ENCODE measurements at regions not wholly inside any gene's neighbourhood (a gene's known extent, or its start where the extent isn't known, plus 50 kb on each side); places are given as distances from the start of the nearest gene placed in this dataset.

DNA sequence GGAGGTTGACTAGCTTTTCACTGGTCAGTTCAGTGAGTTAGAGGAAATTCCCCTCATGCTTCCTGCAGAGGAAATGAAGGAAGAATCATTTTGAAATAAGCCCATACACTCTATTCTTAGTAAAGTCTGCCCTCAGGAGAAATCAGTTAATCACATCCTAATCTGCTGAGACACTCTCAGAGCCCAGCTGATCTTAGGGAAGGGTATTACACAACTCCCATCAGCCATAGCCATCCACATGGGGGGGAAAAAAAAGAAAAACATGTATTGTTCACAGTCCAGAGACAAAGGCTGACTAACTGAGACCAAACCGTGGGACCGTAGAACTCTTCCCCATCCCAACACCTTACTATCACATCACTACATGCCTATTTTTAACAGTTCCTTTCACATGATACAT, 722.3 kb downstream of the CDH8 start:
- DNase-seq: no peak

DNA sequence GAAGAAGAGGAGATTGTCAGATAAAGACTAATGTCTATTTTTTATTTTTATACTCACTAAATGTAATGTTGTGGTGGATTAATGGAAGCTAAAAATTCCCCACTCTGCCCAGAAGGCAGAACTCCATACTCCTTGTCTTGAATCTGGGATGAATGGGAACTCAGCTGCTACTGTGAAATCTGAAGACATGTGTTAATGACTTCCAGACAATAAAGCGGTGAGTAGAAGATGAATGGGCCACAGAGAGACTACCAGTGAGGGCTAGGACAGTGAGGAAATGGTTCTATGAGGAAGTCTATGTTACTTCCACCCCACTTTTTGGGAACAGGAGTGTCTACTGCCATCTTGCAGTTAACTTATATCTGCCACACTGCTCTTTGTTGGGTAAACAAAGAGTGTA, 726.9 kb downstream of the CDH8 start:
- no peak for DNase-seq

DNA sequence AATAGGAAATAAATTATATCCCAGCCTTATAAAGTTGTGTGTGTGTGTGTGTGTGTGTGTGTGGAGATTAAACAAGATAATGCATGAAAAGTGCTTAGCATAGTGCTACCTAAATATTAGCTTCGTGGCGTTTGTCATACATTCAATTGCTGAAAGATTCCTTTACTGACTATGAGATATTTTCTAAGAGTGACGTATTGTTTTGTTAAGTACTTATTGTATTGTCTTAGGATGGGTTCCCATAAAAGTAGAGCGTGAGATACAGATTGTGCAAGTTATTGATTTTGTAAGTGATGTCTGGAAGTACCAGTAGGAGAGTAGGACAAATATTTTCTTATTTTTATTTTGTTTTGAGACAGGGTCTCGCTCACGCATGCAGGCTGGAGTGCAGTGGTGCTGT, 730.0 kb downstream of the CDH8 start:
- DNase-seq: no peak

DNA sequence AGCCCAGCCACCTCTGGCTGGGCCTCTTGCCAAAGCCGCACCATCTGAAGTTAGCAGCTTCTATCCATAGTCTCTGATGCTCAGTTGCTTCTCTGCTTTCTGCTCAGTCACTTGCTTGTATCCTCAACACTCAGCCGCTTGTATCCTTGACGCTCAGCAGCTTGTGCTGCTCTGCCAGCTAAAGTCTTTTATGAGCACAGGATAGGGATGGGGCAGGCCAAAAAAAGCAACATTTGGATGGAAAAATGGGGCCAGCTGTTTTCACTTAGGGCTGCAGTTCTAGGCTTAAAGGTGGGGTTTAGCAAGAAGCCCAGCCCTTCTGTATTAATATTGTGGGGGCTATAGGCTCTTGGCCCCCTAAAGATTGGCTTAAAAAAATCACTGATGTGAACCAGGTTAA, 739.4 kb downstream of the CDH8 start:
- DNase-seq: no peak

DNA sequence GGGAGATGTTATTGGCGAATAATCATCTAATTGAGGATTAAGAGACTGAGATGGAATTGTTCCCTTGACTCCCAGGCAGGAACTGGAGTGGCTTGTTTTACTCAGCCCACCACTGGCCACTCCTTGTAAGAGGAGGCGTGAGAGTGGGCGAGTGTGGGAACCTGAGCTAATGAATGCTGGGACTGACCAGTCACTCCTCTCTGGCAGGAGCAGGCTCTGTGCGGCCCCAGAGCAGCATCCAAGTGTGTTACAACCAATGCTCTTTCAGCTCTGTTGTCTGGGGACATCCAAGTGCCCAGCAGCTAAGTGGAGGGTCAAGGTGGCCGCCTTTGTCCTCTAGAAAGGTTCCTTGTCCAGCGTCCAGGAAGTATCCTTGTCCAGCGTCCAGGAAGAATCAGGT, 739.9 kb downstream of the CDH8 start:
- DNase-seq: no peak

DNA sequence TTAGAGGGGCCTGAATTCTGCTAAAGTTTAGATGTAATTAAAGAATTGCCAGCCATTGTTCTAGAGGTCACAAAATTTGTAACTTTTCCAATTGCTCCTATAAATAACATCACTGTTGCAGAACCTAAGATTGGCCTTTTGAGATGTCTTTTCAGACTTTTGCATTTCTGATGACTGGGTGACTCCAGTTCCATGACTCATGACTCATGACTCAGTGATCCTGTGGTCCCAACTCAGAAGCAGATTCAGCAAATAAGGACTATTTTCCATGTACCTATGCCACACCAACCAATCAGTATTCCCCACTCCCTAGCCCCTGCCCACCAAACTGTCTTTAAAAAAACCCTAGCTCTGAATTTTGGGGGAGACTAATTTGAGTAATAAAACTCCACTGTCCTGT, 740.9 kb downstream of the CDH8 start:
- DNase-seq: no peak

DNA sequence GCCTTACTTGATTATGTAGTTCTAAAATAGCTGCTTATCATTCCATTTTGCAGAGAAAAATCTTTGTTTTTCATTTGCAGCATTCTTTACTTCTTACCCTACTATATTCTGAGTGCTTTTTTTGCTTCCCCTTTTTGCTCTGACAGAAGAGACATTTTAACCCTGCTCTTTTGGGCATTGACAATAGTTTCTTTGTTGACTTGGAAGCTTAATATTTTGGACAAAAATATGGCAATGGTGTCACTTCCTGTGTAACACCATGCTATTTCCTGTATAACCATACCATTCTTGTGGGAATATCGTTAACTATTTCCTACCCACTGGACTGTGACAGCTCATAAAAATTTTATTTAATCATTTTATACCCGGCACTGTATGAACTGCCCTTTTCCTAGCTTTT, 747.1 kb downstream of the CDH8 start:
- DNase-seq: no peak

DNA sequence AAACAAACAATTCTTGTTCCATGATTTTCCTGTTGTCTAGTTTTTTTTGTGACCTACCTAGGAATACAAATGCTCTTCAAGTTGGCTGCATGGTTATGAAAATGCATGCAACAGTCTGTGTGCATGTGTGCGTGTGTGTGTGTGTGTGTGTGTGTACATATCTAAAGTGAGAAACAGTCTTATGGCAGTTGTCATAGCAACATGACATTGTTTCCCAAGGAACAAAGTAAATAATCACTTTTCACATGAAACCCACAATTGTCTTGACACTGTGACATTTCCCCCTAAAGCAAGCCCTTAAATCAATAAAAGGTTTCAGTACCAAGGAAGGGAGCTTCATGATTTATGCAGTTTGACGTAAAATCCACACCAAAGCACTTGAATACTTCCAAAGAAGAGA, 758.4 kb downstream of the CDH8 start:
- DNase-seq: no peak

DNA sequence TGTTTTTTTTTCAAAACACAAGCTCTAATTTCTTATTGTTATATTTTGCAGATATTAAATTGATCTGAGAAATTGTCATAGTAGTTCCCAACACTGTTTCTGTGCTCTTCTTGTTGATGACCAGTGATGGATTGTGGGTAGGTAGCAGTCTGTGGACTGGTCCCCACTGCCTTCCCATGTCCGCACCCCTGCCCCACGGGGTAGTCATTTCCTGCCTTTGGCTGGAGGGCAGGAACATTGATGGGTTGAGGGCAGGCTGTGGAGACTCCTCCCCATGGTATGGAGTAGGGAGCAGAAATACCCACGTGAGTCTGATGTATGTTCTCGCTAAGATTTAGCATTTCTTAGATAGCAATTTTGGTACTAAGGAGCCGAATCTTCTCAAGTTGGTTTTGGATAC, 762.0 kb downstream of the CDH8 start:
- no peak for DNase-seq

DNA sequence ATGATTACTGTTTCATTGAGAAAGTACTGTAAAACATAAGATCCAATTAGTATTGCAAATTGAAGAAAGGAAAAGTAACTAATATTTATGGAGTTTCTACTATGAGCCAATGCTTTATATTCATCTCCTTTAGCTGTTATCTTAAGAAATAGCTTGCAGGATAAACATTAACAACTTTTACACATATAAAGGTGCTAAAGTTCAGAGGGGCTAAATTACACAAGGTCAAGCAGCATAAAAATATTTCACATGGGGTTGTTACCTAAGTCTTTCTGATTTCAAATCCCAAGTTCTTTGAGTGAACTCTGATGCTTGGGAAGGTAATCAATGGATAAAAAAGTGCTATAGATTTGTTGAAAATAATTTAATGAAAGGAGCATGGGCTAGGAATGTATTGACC, 765.5 kb downstream of the CDH8 start:
- no peak for DNase-seq

DNA sequence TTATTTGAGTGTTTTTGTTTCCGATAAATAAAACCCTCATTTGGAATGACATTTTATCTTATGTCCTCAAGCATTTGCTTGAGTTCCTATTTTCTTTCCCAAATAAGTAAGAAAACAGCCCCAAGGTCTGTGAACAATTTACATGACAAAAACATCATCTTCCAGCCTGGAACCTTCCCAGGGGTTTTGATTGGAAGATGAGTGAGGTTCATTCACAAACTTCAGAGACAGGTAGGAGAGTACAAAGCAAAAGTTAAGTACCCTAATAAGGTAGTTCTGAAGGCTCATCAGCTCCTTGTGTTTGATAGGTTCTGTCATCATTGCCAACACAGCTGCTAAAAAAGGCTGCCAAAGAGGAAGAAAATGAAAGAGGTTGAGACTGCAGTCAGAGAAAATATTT, 772.8 kb downstream of the CDH8 start:
- DNase-seq: no peak

DNA sequence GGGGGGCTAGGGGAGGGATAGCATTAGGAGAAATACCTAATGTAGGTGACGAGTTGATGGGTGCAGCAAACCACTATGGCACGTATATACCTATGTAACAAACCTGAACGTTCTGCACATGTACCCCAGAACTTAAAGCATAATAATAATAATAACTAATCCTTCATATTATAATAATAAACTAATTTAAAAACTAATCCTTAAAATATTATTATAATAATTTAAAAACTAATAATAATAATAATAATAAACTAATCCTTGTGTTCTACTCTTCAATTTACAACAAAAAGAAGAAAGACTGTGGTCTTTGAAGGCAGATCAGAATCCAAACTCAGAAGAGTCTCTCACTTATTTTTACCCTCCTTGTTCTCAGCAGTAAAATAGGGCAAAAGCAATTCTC, 774.9 kb downstream of the CDH8 start:
- DNase-seq: no peak

DNA sequence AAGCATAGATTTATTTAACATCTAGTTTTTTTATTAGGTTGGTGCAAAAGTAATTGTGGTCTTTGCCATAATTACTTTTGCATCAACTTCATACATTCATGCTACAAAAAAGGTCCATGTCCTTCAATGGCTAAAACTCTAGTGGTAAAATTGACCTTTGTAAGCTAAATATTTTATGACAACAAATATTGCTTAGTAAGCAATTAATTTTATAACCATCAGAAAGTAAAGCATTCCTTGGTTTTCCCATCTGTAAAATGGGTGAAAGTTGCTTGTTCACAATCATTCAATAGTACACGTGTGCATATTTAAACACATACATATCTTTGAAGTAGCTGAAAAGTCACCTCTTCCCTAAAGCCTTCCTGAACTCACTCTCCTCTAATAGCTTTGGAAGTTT, 789.6 kb downstream of the CDH8 start:
- no peak for DNase-seq

DNA sequence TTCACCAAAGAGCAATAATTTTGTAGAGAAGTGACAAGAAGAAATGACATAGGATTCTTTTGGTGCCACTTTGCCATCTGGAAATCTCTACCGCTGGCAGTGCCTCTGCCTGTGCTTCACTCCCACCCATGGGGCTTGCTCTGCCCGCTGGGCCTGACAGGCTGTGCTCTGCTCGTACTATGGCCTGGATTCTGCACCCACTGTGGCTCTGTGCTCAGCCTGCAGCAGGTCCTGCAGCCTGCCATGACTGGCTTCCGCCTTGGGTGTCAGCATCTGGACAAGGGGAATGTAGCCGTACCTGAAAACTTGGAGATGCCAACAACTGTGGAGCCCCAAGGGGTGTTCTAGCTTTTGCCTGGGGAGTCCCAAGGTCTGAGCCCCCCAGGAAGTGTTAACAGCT, 792.3 kb downstream of the CDH8 start:
- DNase-seq: no peak

DNA sequence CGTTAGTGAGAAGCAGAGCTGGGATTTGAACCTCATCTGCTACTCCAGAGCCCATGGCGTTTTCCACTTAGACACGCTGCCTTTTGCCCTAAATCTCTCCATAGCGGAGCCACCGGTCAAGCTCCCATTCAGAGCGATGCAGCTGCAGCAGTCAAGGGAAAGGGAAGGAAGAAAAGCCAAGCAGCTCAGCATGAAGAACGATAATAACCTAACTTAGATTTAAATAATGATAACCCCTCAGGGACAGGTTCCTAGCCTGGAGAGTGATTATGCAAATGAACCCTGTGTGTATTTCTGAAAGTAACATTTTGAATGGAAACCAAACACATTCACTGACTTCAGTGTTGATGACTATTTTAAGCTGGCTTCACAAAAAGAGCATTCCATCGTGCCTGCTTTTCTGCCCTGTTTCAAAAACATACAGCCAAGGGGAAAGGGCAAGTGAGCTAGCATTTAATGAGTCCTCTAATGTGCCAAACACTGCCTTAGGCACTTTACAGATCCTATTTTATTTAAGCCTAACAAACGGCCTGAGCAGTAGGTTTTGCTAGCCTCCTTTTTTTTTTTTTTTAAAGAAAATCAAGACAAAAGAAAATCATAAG, 798.3 kb downstream of the CDH8 start:
- no peak for DNase-seq

DNA sequence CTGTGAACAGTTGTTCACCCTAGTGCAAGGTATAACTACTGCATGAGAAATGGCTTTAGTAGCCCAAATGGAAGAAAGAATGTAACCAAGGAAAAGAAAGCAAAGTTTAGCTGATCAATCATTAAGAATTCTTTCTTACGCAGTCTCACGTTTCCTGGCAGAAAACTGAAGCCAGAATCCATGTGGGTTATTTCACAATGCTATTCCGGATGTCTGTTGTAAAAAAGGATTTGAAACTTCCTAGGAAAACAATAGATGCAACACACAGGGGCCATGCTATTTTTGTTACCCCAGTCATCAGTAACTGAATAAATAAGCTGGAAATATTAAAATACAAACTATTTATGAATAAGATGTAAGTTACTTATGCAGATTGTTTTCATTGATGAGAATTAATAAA, 802.5 kb downstream of the CDH8 start:
- DNase-seq: no peak

DNA sequence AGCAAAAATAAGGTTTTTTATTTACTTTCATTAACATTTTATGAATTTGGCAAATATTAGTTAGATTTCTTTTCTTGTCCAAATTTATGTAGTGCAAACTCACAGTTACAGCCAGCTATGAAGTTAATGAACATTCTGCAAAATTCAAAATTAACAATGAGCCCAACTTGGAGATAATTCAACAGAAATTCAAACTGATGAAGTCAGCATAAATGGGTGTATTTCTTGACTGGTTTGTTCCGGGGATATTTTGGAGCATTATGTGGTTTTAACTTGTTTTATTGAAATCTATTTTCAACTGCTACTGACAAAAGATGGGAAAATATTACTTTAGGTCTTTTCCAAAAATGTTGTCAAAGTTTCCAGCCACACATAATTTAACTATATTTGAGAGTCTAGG, 807.9 kb downstream of the CDH8 start:
- DNase-seq: no peak

DNA sequence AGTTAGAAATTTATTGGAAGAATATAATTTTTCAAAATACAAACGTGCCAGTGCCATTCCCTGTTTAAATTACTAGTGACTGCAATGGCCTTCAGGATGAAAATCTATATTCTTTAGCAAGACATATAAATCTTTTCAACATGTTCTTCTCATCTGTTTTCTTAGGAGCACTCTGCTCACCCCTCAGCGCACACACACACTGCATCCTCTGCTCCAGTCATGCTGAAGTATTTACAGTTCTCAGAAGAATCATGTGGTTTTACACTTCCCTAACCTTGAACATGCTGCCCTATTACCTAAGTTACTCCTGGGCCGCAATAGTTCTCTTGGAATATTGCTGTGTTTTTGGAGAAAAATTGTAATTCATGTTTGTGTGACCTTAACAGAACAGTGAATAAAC, 820.6 kb downstream of the CDH8 start:
- no peak for DNase-seq

DNA sequence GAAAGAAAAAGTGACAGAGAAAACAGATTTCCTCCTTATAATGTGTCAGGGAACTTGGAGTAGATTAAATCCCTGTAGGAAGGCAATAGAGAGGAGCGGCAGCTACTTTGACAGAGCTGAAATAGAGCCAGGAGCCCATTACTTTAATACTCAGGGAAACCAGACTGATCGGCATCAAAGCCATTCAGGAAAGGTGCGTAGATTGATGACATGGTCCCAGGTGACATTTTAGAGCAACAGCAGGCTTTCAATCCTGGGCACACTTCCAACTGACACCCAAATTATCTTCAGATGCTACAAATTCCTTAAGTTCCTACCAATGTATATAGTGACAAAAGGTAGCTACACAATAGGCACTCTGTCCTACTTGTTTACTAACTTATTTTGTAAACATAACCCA, 821.5 kb downstream of the CDH8 start:
- no peak for DNase-seq

DNA sequence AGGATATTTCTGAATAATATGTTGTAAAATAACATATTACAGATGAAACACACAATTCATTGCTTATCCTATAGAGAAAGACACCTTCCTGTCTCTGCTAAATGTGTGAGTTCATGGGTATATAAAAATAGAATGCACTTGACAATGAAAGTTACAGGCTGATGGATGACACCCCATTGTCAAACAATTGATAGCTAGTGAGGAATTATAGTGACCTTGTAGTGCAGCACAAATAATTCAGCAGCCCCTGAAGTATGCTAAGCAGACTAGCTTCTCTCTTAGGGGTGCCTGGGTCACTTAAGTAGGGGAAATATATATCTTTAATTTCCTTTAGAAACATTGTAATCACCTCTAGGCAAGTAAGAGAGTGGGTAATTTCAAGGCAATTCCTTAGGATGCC, 826.2 kb downstream of the CDH8 start:
- DNase-seq: no peak

DNA sequence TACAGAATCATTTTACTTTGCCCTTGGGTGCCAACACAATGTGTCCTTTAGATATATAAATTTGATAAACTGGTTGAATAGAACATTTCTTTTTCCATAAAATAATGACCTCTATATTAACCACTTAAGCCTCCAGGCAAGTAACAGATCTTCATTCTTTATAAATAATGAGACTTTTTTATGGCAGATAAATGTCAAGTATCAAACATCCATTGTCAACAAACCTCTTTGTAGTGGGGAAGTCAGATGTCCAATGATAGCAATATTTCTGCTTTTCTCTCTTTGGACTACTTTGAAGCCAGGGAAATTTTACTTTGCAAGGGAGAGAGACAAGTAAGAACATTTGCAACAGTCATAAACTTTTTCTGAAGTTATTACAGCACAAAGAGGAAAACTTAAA, 841.2 kb downstream of the CDH8 start:
- DNase-seq: no peak

DNA sequence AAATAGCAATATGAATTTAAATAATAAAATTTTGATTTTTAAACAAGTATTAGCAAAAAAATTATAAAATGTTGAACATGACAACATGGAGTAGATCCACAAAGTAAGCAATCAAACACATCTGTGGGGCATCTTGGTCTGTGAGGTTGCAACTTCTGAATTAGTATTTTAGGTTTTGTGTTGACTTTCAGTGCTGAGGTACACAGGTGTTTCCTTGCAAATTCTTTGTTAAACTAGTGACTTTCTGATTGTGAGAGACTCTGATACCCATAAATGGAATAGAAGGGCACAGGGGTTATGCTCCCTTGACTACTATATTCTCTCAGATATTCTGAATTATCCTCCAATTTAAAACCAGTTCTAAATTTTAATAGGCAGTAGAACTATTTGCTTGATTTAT, 841.7 kb downstream of the CDH8 start:
- DNase-seq: no peak

DNA sequence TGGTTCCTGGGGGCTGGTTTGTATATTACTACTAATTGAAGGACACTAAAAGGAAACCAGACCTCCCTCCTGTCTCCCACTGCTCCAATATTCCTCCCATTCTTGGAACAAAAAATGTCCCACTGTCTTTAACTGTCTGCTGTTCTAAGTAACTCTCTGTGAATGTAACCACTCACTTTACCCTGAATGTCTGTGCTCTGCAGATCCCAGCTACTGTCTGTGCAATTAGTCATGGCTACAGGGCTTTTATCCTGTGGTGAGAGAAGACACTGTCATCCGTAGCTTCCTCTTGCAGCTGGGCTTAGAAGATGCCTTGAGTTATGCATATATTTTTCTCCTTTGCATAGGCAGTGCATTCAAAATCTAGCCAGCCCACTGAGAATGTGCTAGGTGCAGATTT, 853.8 kb downstream of the CDH8 start:
- no peak for DNase-seq

DNA sequence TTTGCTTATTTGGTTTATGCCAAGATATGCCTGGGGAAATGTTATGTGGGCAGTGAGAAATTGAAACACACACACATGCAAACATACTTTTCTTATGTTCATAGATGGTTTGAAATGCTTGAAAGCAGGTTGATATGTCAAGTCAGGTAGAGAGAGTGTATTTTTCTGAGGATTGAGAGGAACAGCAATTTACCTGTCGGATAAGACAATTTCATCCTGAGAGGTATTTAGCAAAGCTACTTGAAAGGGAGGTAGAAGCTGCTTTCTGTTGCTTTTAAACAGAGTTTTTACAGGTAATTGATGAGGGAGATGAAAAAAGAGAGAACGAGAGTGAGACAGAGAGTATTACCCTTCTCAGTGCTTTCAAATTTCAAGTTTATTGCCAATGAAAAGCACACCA, 854.3 kb downstream of the CDH8 start:
- no peak for DNase-seq

DNA sequence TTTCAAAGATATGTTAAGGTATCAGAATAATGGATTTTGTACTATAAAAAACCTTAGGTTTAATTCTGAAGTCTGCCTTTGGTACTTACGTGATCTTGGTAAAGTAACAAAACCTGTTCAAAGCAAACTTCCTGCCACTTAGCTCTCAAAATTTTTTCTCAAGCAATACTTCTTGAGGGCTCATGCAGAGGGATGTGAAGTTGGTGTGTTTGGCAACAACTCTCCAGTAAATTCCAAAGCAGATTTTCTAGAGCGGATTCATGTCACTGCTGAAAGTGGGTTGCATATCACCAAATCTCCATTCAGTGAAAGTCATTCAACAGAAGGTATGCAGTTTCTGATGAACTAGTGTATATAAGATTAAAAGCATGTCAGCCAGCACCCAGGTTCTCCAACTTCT, 856.7 kb downstream of the CDH8 start:
- DNase-seq: no peak

DNA sequence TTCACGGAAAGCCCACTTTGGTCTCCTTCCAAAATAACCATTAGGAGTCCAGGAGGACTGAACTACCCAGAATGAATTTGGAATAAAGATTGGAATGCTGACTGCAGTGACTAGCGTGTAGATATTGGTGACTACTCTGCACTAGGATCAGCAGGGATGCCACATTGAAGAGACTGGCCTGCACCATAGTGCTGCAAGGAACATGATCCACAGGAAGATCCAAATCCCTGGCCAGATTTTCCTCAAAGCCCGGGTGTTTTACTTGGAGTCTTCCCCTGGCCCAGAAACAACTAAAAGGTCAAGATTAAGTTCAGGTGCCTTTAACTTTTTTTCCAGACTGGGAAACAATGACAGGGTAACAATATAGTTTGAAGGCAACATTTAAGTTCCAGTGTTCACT, 870.4 kb downstream of the CDH8 start:
- DNase-seq: no peak

Data from NCI-H524 treated with DMSO at 0.1 percent for 48 hours (cell line).